ENCODE measurements at regions not wholly inside any gene's neighbourhood (a gene's known extent, or its start where the extent isn't known, plus 50 kb on each side); places are given as distances from the start of the nearest gene placed in this dataset.

GRCh38 chr12:3366451-3367110, 124.4 kb upstream of the PRMT8 start:
- FAIRE-seq (no peak), DNase-seq (ENCODE audit: insufficient read length, low spot score) (no peak)
- no peak for TF ChIP-seq CTCF (IDR thresholded peaks at IDR 0.05; ENCODE audit: insufficient read depth, missing control alignments)

GRCh38 chr12:3367750-3368444, 123.1 kb upstream of the PRMT8 start:
- FAIRE-seq (no peak), DNase-seq (ENCODE audit: insufficient read length, low spot score) (no peak)
- TF ChIP-seq CTCF (IDR thresholded peaks at IDR 0.05; ENCODE audit: insufficient read depth, missing control alignments) = no peak

GRCh38 chr12:3371018-3371417, 120.0 kb upstream of the PRMT8 start:
- FAIRE-seq (no peak), DNase-seq (ENCODE audit: insufficient read length, low spot score) (no peak)
- no peak for TF ChIP-seq CTCF (IDR thresholded peaks at IDR 0.05; ENCODE audit: insufficient read depth, missing control alignments)

- DNase-seq (ENCODE audit: insufficient read length, low spot score) (no peak), FAIRE-seq (no peak)
- TF ChIP-seq CTCF (IDR thresholded peaks at IDR 0.05; ENCODE audit: insufficient read depth, missing control alignments) = no peak
These were observed 115.7 kb upstream of the PRMT8 start for GRCh38 chr12:3375326-3375725.

GRCh38 chr12:3376779-3377455, 114.1 kb upstream of the PRMT8 start:
- no peak for FAIRE-seq
- DNase-seq (ENCODE audit: insufficient read length, low spot score) = no peak
- TF ChIP-seq CTCF (IDR thresholded peaks at IDR 0.05; ENCODE audit: insufficient read depth, missing control alignments) = no peak

GRCh38 chr12:3378655-3379054, 112.3 kb upstream of the PRMT8 start:
- no peak for TF ChIP-seq CTCF (IDR thresholded peaks at IDR 0.05; ENCODE audit: insufficient read depth, missing control alignments)
- no peak for FAIRE-seq
- no peak for DNase-seq (ENCODE audit: insufficient read length, low spot score)

GRCh38 chr12:3379079-3379478, 111.9 kb upstream of the PRMT8 start:
- no peak for TF ChIP-seq CTCF (IDR thresholded peaks at IDR 0.05; ENCODE audit: insufficient read depth, missing control alignments)
- no peak for FAIRE-seq
- no peak for DNase-seq (ENCODE audit: insufficient read length, low spot score)

Measured in D721Med (cell line).